Gastroesophageal sphincter (tissue), 4 donors: ENCODE measurements at regions not wholly inside any gene's neighbourhood (a gene's known extent, or its start where the extent isn't known, plus 50 kb on each side); places are given as distances from the start of the nearest gene placed in this dataset.

Experiments used
- ATAC-seq: fragments of 150-250 bp; one replicate; pipeline ENCODE4 v1.9.1; 2016; ENCODE audit warnings: mild to moderate bottlenecking, moderate library complexity
- H3K27ac ChIP-seq, 4 donors: fragments of 200-600 bp; sonication (generic) in 3 of 4; 1 replicate in 3 of 4; 2 replicates in 1 of 4; pipeline ENCODE4 v1.5.1; 2016 to 2019
- H3K27me3 ChIP-seq: fragments of 200-600 bp; sonication (generic); one replicate; pipeline ENCODE4 v1.5.1; 2019
- H3K36me3 ChIP-seq, 2 donors: fragments of 200-600 bp; sonication (generic); one replicate each; pipeline ENCODE4 v1.5.1; 2019; ENCODE audit warnings: control low read depth in 1 of 2
- H3K4me1 ChIP-seq, 3 donors: fragments of 200-600 bp; sonication (generic); 1 replicate in 2 of 3; 2 replicates in 1 of 3; pipeline ENCODE4 v1.5.1; 2016 to 2019; ENCODE audit warnings: control low read depth in 2 of 3
- H3K4me3 ChIP-seq, 2 donors: fragments of 200-600 bp; sonication (generic); one replicate each; pipeline ENCODE4 v1.5.1; 2019; ENCODE audit warnings: mild to moderate bottlenecking in 1 of 2, moderate library complexity in 1 of 2
- H3K9me3 ChIP-seq, 3 donors: fragments of 200-600 bp; sonication (generic); one replicate each; pipeline ENCODE4 v1.5.1; 2017 to 2019; ENCODE audit warnings: control low read depth in 2 of 3
- CTCF ChIP-seq, 4 experiments: fragments of 200-600 bp in 2 of 4; fragments of 450-650 bp in 2 of 4; sonication (generic) in 1 of 4; IDR thresholded peaks; one replicate each; pipeline ENCODE4 v1.5.1; 2017 to 2019; ENCODE audit warnings: antibody characterized with exemption in 4 of 4, mild to moderate bottlenecking in 2 of 4, moderate library complexity in 2 of 4
- EP300 ChIP-seq: sonication (generic); formaldehyde crosslinking; IDR thresholded peaks from one replicate; pipeline ENCODE4 v1.6.1; 2017; ENCODE audit warnings: antibody characterized with exemption, mild to moderate bottlenecking
- POLR2A ChIP-seq, 2 donors: fragments of 450-650 bp; IDR thresholded peaks; one replicate each; pipeline ENCODE4 v1.6.1; 2017; ENCODE audit warnings: antibody characterized with exemption in 2 of 2, mild to moderate bottlenecking in 2 of 2, moderate library complexity in 1 of 2
- POLR2AphosphoS5 ChIP-seq: sonication (generic); formaldehyde crosslinking; IDR thresholded peaks from one replicate; pipeline ENCODE4 v1.6.1; 2017; ENCODE audit warnings: antibody characterized with exemption
- WGBS, 2 donors: methylation state at CpG; one replicate each; pipeline ENCODE4 v1.1.5; 2018; ENCODE audit warnings: low coverage in 1 of 2; 5-methylcytosine and 5-hydroxymethylcytosine counted together

- ATAC-seq = no peak
- H3K4me1 ChIP-seq = no peaks in the 10 kb centered on the region
- no peak overlapping the region for H3K4me3 ChIP-seq
- no peaks in the 10 kb centered on the region for H3K9me3 ChIP-seq
- H3K27me3 ChIP-seq = no peaks in the 10 kb centered on the region
- WGBS, 2 donors = 87 to 94% methylated on average over 2 of the region's 2 CpGs
- H3K36me3 ChIP-seq = no peaks in the 10 kb centered on the region
- TF ChIP-seq CTCF (IDR thresholded peaks at IDR 0.05) = no peak
- TF ChIP-seq POLR2AphosphoS5 = no peak
- no peak for TF ChIP-seq POLR2A (IDR thresholded peaks at IDR 0.05)
- no peak for TF ChIP-seq EP300
- no peak overlapping the region for H3K27ac ChIP-seq
Measured at GRCh38 chr10:108812906-108813305, 1110.4 kb downstream of the XPNPEP1 start.

GRCh38 chr10:108812296-108812695 lies 1111.0 kb downstream of the XPNPEP1 start:
- no peaks in the 10 kb centered on the region for H3K4me1 ChIP-seq
- 23 to 70% methylated on average over 1 of the region's 1 CpG for WGBS, 2 donors
- H3K9me3 ChIP-seq = no peaks in the 10 kb centered on the region
- H3K4me3 ChIP-seq = no peak overlapping the region
- H3K36me3 ChIP-seq = no peaks in the 10 kb centered on the region
- TF ChIP-seq CTCF (IDR thresholded peaks at IDR 0.05) (no peak), POLR2A (IDR thresholded peaks at IDR 0.05) (no peak), POLR2AphosphoS5 (no peak), EP300 (no peak)
- H3K27me3 ChIP-seq = no peaks in the 10 kb centered on the region
- ATAC-seq = no peak
- H3K27ac ChIP-seq = no peak overlapping the region

GRCh38 chr10:108808228-108808627 lies 1115.1 kb downstream of the XPNPEP1 start:
- no peak overlapping the region for H3K27ac ChIP-seq
- TF ChIP-seq CTCF (IDR thresholded peaks at IDR 0.05) = no peak
- no peak for TF ChIP-seq POLR2AphosphoS5
- no peak for TF ChIP-seq POLR2A (IDR thresholded peaks at IDR 0.05)
- TF ChIP-seq EP300 = no peak
- H3K36me3 ChIP-seq = no peaks in the 10 kb centered on the region
- no peak overlapping the region for H3K4me3 ChIP-seq
- H3K9me3 ChIP-seq = no peaks in the 10 kb centered on the region
- WGBS, 2 donors = 57 to 69% methylated on average over 2 of the region's 2 CpGs
- no peaks in the 10 kb centered on the region for H3K4me1 ChIP-seq
- H3K27me3 ChIP-seq = no peaks in the 10 kb centered on the region
- ATAC-seq = no peak

- H3K27ac ChIP-seq = no peak overlapping the region
- H3K27me3 ChIP-seq = no peaks in the 10 kb centered on the region
- no peaks in the 10 kb centered on the region for H3K36me3 ChIP-seq
- TF ChIP-seq POLR2AphosphoS5 = no peak
- TF ChIP-seq POLR2A (IDR thresholded peaks at IDR 0.05) = no peak
- no peak for TF ChIP-seq EP300
- TF ChIP-seq CTCF (IDR thresholded peaks at IDR 0.05) = no peak
- no peaks in the 10 kb centered on the region for H3K4me1 ChIP-seq
- no peak overlapping the region for H3K4me3 ChIP-seq
- H3K9me3 ChIP-seq = no peaks in the 10 kb centered on the region
- ATAC-seq = no peak
Measured at GRCh38 chr10:108801775-108802517, 1121.4 kb downstream of the XPNPEP1 start.

GRCh38 chr10:108801220-108801619 lies 1122.1 kb downstream of the XPNPEP1 start:
- H3K27ac ChIP-seq = no peak overlapping the region
- H3K4me3 ChIP-seq = no peak overlapping the region
- no peaks in the 10 kb centered on the region for H3K27me3 ChIP-seq
- no peak for ATAC-seq
- 80 to 92% methylated on average over 2 of the region's 2 CpGs for WGBS, 2 donors
- no peaks in the 10 kb centered on the region for H3K4me1 ChIP-seq
- no peak for TF ChIP-seq POLR2AphosphoS5
- no peak for TF ChIP-seq CTCF (IDR thresholded peaks at IDR 0.05)
- no peak for TF ChIP-seq POLR2A (IDR thresholded peaks at IDR 0.05)
- TF ChIP-seq EP300 = no peak
- no peaks in the 10 kb centered on the region for H3K36me3 ChIP-seq
- H3K9me3 ChIP-seq = no peaks in the 10 kb centered on the region
